GM21717 (cell line): ENCODE measurements at regions not wholly inside any gene's neighbourhood (a gene's known extent, or its start where the extent isn't known, plus 50 kb on each side); places are given as distances from the start of the nearest gene placed in this dataset.

ENCODE experiments used
- ATAC-seq: cut with Tn5 transposase; IDR thresholded peaks from one replicate; pipeline ENCODE4 v1.9.1; 2021; ENCODE audit warnings: mild to moderate bottlenecking, moderate library complexity; ENCODE audit not compliant: unreplicated experiment

- no peak for ATAC-seq
Observed at GRCh38 chr4:186885289-186885688, 161.6 kb upstream of the FAT1 start.

GRCh38 chr4:186886759-186887158 lies 163.1 kb upstream of the FAT1 start:
- ATAC-seq = no peak

- ATAC-seq = no peak
Observed at GRCh38 chr4:186887291-186887700, 163.6 kb upstream of the FAT1 start.

DNA sequence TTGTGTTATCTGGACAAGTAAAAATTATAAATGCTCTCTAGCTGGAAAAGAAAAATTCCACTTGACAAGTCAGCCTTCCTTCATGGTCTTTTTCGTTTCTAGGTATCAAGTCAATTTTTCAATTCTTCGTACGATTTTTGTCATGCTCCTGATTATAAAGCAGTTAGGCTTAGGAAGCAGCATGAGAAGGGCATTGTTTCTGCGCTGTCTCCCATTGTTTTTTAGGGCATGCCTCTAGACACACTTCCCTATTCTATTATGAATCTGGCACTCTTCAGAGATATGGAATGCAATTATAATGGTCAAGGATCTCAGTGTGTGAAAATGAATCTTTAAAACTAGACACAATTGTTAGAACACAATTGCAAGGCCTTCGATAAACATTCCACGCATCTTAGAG lies 164.1 kb upstream of the FAT1 start:
- ATAC-seq = no peak

DNA sequence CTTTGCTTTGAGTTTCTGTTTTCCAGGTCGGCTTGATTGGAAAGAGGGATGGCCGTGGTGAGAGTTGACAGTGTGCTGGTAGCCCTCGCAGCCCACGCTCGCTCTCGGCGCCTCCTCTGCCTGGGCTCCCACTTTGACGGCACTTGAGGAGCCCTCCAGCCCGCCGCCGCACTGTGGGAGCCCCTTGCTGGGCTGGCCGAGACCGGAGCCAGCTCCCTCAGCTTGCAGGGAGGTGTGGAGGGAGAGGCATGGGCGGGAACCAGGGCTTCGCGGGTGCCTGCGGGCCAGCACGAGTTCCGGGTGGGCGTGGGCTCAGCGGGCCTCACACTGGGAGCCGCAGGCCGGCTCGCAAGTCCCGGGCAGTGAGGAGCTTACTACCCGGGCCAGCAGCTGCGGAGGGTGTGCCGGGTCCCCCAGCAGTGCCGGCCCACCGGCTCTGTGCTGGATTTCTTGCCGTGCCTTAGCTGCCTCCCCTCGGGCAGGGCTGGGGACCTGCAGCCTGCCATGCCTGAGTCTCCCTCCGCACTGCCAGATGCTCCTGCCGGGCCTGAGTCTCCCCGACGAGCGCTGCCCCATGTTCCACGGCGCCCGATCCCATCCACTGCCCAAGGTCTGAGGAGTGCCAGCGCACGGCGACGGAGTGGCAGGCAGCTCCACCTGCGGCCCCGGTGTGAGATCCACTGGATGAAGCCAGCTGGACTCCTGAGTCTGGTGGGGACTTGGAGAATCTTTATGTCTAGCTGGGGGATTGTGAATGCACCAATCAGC lies 166.4 kb upstream of the FAT1 start:
- no peak for ATAC-seq

DNA sequence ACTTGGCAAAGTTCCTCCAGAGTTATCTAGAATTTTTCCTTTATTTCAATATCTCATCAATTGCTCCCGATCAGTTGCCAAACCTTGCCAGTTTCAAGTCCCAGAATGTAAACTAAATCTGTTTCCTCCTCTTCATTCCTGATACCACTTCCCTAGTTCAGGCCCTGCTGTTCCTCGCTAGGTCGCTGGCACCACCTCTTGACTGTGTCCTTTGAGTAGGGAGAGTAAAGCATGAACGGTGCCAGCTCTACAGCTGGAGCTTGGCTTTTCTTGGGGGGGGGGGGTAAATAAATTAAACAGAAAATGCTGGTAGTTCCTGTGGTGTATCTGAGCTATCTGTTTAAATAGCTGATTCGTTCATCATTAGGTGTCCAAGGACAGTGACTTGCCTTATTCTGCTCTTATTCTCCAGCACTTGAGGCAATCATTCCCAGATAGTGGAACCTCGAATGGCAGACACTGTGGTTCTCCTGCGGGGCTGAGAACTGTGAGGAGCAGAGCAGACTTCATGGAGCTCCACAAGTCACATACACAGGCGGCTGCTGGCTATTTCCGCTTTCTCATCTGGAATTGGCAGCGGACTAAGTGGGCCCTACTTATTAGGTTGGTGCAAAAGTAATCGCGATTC lies 168.3 kb upstream of the FAT1 start:
- ATAC-seq = no peak

DNA sequence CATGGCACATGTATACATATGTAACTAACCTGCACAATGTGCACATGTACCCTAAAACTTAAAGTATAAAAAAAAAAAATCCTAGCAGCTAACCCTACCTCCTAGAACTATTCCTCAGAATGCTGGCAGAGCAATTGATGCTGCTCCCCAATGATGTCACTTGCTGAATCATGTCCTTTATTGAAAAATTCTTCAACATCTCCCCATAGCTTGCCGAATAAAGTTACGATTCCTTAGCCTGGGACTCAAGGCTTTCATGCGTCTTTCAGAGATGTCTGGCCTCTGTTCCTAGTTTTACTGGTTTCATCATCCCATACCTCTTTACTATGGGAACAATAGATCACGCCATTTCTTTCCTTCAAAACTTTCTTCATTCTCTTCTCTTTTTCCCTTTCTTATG lies 174.7 kb upstream of the FAT1 start:
- no peak for ATAC-seq

DNA sequence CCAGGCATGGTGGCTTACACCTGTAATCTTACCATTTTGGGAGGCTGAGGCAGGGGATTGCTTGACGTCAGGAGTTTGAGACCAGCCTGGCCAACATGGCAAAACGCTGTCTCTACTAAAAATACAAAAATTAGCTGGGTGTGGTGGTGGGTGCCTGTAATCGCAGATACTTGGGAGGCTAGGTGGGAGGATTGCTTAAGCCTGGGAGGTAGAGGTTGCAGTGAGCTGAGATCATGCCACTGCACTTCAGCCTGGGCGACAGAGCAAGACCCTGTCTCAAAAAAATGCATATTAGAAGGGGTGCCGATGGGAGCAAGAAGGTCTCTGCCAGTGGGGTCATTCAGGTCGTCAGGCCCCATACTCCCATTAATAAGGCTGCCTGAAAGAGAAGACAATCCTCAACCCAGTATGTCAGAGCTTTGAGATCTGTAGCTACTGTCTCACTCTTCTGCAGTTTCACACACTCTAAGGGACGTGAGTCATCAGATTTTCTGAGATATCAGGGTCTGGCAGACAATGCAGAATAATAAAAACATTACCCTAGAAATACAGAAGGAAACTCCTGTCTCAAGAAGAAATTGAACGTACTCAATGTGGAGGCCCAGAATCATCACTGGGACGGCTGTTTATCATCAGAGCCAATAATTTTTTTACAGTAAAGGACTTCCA lies 176.7 kb upstream of the FAT1 start:
- ATAC-seq = no peak

DNA sequence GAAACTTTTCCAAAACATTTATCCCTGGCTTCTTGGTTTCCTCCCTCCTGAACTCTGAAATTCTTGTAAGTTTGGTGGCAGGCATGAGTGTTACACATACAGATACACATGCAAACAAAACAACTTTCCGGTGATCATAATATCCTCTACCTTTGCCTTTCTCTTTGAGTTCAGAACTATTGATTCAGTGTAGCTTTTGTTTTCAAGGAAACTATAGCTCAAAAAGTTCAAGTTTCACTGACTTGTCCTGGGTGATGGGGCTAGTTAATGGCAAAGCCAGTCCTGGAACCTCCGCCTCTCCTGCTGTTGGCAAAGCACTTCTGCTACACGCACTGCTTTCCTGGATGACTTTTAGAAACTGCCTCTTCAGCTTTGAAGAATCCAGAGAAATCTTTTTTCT lies 177.3 kb upstream of the FAT1 start:
- ATAC-seq = no peak

- no peak for ATAC-seq
Observed at GRCh38 chr4:186901850-186902249, 178.2 kb upstream of the FAT1 start.

DNA sequence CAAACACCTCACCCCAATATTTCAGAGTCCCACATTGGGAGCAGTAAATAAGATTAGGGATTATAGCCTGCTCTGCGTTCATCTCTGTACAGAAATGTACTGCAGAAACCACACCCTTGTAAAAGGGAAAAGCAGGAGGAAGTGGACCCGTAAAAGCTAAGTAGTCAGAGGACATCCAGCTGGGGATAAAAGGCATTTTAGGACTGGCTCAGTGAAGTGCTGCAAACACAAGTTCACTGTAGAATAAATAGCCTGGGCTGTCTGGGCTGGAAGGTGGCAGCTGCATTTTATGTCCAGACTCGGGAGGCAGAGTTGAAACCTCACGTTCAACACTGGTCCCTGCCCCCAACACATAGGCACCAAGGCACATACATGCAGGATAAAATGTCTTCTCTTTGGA lies 178.7 kb upstream of the FAT1 start:
- no peak for ATAC-seq

DNA sequence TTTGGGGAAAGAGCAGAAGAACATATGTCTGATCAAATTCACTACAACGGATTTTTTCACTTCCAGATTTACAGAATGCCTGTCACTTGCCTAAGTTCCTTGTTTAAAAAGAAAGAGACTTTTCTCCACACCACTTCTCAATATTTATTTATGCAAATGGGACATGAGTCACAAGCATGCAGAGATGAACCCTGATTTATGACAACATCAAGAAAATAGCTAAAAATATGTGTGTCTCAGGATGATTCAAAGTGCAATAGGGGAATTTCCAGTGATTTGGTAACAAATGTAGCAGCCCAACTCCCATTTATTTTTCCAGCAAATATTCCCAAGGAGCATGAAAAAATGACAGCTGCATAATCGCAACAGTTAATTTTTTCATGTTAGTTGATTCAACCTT lies 180.4 kb upstream of the FAT1 start:
- ATAC-seq = no peak

DNA sequence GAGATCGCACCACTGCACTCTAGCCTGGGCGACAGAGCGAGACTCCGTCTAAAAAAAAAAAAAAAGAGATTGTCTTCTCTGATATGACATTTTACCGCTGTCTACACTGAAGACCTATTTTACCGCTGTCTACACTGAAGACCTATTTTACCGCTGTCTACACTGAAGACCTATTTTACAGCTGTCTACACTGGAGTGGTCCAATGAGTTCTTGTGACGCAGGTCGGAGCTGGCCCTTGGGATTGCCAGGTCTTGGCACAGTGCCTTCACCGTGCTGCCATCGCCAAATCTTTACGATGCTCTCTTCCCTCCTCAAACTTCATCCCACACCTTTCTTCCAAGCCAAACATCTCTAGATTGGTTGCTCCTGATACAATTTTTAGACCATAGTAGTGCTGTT lies 183.1 kb upstream of the FAT1 start:
- ATAC-seq = no peak

- no peak for ATAC-seq
Observed at GRCh38 chr4:186910385-186910784, 186.7 kb upstream of the FAT1 start.

DNA sequence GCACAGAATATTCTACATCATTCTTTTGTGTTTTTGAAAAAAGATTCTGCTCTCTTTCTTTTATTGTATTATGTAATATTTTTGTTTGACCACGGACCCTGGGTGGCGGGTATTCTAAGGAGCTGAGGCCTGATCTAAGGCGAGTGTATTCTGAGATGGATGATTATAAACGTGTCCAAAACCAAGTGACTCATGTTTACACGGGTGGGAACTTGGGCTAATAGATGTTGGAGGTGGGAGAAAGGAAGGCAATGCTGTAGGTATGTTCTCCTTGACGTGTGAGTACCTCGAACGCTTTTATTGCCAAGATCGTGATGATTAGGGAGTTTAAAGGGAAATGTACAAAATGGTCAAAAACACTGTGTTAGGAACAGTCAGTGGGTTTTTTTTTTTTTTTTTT lies 188.9 kb upstream of the FAT1 start:
- no peak for ATAC-seq

- no peak for ATAC-seq
Observed at GRCh38 chr4:186915816-186916215, 192.2 kb upstream of the FAT1 start.

- ATAC-seq = no peak
Observed at GRCh38 chr4:186917136-186917535, 193.5 kb upstream of the FAT1 start.

DNA sequence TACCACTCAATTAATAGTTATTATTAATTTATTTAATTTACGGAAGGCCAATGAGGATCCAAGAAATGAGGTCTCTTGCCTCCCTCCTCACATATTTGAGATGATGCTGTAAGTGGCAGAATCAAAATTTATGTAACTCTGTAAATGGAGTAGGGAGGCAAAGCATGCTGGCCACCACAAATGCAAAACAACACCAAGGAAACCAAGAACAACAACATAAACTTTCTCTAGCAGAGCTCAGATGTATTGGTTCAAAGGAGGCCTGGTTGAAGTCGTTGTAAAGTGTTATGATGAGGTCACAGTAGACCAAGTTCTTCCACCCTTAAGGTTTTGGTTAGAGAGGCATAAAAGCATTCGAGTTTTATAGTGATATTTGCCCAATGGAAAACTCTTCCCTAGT lies 194.8 kb upstream of the FAT1 start:
- no peak for ATAC-seq

GRCh38 chr4:186919340-186919739 lies 195.7 kb upstream of the FAT1 start:
- ATAC-seq = no peak

DNA sequence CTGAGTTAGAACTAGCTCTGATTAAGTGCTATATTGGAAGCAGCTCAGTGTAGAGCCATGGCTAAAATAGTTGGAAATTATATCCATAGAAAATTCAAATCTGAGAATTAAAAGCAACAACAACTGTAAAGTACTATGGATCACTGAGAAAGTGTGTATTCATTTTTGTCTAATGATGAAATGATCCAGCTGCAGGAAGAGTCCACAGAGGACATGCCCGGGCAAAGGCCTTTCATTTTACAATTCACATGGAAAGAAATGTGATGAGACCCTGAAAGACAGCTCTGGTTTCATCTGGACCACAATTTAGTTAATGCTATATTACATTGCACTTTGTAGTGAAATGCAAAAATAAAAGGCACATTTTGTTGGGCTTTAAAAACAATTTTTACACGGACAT lies 196.8 kb upstream of the FAT1 start:
- no peak for ATAC-seq

DNA sequence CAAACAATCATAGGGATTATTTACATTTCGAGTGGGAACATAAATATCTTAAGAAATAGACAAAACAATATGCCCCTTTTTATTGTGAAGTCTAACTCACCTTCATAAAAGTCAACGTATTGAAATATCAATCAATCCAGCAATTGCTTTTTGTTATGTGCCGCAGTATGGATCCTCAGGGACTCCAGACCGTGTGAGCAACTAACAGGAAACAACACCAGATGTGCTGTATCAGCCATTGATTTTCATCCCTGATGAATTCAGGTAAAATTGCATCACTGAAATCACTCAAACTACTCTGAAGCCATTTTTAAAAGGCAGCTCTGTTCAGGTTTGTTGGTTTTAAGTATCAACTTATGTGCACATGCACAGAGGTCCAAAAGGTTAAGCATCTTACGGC lies 197.3 kb upstream of the FAT1 start:
- no peak for ATAC-seq

DNA sequence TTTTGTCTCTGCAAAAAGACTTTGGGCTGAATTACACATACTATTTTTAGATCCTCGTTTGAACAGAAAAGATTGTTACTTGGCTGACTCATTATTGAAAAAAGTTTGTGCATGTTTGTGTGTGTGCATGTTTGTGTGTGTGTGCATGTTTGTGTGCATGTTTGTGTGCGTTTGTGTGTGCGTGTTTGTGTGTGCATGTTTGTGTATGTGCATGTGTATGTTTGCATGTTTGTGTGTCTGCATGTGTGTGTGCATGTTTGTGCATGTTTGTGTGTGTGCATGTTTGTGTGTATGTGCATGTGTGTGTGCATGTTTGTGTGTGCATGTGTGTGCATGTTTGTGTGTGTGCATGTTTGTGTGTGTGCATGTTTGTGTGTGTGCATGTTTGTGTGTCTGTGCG lies 201.1 kb upstream of the FAT1 start:
- ATAC-seq = no peak
